NCI-H2171 treated with DMSO at 0.1 percent for 48 hours (cell line): ENCODE measurements at regions not wholly inside any gene's neighbourhood (a gene's known extent, or its start where the extent isn't known, plus 50 kb on each side); places are given as distances from the start of the nearest gene placed in this dataset.
"Not testable (repeated sequence)": the region's sequence is repeated elsewhere in the genome, so short reads cannot be mapped to it uniquely, and the experiment has no call there.

Source experiments
- DNase-seq: peaks from one replicate; lab custom pipeline; 2025; lab: John Stamatoyannopoulos, UW

DNA sequence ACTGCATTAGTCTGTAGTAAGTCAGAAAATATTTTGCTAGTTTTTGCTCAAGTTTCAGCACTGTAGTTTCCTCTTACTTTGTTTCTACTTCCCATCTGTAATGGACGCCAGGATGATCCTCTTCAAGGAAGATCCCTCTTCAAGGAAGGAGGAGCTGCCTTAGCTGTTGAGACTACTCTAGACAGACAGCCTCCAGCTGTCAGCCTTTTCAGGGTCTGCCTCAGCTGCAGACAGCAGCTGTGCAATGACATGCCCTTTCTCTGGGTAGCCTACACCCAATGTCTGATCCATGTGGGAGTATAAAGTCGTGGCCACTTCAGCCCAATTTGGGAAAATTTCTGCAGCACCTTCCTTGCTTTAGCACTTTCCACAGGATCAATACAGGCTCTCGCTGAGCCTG is 281.0 kb upstream of the MAOA start:
- DNase-seq: no peak

DNA sequence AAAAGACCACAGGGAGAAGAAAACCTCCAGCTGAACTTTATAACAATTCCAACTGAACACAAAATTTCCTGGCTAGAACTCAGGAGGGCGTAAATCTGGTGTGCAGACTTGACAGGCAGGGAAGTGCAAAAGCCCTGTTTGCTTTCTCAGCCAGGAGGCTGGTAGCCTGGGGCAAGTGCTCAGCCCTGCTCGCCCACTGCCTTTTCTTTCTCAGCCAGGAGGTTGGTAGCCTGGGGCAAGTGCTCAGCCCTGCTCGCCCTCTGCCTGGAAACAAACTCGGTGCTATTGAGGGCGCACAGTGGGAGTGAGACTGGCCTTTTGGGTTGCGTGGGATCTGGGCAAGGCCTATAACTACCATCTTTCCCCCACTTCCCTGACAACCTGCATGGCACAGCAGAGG is 275.4 kb upstream of the MAOA start:
- no peak for DNase-seq

DNA sequence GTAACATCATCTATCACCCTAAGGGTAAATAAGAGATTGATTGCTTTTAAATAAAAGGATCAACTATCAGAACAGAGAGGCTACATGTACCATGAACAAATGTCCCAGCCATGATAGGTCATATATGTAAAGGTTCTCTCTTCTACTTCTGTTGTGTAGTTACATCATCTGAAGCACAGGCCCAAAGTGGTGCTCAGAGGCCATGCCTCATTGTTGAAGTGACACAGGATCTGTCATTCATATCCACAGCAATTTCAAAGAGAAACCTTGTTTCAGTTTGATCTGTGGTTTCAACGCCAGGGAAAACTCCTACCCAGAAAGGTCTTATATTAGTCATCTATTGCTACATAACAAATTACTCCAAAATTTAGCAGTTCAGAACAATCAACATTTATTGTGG is 269.2 kb upstream of the MAOA start:
- DNase-seq: no peak

DNA sequence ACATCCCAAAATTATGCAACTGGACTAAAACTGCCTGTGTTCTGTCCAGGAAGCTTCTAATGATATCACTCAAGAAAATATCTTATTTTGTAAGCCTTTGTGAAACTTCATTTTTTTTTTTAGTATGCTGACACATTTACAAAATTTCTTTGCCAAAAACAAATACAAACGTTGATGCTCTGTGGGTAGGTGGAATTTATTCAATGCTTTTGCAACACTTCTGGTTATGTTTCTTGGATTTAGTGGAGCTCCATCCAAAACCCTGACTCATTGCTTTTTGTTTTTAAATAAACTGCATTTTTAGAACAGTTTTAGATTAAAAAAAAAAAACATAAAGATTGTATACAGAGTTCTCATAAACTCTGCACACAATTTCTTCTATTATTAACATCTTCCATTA is 250.9 kb upstream of the MAOA start:
- DNase-seq: no peak

DNA sequence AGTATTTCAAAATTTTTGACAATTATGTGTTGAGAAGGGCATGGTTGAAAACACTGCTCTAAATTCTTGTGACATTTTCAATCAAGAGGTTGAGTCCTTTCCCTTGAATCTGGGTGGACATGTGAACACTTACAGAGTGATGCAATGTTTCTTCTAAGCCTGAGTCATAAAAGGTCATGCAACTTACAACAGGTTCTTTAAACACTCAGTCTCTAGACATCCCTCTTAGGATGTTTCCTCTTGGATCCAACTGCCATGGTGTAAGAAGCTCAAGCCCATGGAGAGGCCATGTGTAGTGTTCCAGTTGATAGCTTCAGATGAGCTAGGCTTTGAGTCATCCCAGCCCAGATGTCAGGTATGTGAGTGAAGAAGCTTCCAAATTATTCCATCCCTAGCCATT is 232.2 kb upstream of the MAOA start:
- no peak for DNase-seq

DNA sequence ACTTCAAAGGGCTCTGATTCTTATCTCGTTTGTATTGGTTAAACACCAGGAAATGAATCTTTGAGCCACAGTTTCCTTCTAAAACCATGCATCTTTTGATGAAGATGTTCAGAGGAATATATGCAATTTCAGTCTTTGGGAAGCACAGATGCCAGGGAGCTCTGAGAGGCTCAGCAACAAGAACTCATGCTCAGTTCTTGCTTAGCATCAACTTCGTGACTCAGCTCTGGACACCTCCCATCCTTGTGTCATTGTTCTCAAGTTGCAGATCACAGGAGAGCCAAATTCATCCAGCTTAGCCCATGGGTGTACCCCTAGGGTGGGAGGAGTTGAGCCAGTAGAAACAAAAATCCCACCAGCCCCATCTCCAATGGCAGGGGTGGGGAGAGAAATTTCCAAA is 219.6 kb upstream of the MAOA start:
- no peak for DNase-seq

DNA sequence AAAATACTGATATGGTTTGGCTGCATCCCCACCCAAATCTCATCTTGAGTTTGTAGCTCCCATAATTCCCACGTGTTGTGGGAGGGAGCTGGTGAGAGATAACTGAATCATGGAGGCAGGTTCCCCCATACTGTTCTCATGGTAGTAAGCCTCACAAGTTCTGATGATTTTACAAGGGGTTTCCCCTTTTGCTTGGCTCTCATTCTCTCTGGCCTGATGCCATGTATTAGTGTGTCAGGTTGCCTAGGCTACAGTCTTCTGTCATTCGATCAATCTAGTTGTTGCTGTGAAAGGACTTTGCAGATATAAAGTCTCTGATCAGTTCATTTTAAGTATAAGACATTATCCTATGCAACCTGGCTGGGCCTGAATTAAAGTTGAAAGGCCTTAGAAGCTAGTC is 209.3 kb upstream of the MAOA start:
- no peak for DNase-seq

DNA sequence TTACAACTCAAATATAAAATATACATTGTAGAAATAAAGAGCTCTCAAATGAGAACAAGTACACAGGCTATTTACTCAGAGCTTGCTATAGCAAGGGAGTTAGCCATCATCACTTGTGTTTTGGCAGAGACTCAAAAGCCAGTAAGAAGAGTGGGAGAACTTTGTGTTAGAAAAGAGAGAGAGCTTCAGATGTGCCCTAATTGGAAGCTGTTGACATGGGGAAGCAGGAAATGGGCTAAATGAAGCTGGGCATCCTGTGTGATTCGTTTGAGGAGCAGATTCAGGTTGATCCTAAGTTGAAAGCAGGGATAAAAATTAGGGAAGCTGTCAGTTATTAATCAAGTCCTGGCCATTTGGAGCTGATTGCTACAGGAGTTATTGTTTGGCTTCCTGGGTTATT is 207.4 kb upstream of the MAOA start:
- DNase-seq: no peak

DNA sequence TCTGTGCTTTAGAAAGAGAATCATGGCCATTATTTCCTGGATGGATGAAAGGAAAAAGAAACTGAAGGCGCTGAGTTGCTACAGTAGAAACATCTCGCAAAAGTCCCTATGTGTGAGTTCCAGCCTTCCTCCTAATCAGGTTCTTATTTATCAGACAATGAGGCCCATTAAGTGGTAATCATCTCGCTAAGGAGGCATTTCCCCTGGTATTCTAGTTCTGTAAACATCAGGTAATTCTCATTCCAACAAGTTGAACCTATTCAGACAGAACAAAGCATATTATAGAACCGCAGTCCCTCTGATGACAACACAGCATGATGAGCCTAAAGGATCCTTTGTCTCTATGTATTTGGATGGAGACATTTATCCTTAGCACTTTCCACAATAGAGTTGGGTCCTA is 205.7 kb upstream of the MAOA start:
- no peak for DNase-seq

DNA sequence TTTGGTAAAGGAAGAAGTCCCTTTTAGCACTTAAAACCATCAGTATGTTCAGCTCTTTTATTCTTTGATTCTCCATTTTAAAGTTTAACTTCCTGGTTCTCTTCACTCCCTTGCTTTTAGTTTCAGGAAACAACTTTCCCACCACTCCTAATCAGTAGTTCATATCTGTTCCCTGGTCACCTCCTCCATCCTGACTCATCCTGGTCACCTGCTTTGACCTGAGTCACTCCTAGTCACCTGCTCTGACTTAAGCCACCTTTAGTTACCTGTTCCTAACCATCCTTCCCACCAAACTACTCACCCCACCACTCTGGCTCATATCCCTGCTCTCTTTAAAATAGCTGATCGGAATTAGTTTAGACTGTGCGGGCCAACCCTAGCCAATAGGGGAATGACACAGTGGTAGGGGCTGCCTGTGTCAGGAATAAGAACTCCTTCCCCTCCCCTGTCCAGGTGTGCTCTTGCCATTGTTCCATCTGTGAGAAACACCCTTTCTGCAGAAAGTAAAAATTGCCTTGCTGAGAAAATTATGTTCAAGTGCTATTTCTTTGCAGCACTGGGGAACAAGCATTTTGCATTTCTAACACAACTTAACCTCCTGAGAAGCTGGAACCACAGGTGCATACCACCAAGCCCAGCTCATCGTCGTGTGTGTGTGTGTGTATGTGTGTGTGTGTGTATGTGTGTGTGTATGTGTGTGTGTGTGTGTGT is 204.0 kb upstream of the MAOA start:
- DNase-seq: not testable (repeated sequence)

DNA sequence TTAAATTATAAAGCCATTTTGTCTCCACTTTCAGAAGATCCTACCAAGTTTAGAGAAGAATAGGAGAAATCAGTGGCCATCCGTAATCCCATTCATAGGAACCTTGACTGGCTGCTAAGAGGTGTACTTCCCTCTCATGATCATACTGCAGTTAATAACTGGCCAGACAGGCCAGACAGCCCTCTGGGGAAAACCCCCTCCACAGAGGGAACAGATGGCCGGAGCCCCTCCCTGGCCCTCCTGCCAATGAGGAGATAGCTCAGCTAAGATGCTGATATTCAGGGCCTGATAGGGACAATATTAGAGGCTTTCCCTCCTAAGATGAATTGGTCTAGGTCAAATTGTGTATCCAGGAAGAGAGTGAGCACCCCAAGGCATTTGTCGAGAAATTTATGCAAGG is 200.0 kb upstream of the MAOA start:
- no peak for DNase-seq

DNA sequence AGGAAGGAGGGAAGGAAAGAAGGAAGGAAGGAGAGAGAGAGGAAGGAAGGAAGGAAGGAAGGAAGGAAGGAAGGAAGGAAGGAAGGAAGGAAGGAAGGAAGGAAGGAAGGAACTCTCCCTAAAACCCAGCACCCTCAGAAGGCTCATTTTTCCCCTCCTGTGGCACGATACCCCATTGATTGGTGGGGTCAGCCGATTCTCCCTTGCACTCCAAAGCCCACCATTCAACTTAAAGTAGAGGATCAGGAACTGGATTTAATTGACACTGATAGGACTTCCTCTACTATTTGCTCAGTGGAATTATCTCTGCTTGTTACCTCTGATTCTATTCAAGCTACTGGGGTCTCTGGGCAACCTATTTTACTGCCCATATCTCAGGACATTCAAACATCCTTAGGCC is 199.2 kb upstream of the MAOA start:
- no peak for DNase-seq

DNA sequence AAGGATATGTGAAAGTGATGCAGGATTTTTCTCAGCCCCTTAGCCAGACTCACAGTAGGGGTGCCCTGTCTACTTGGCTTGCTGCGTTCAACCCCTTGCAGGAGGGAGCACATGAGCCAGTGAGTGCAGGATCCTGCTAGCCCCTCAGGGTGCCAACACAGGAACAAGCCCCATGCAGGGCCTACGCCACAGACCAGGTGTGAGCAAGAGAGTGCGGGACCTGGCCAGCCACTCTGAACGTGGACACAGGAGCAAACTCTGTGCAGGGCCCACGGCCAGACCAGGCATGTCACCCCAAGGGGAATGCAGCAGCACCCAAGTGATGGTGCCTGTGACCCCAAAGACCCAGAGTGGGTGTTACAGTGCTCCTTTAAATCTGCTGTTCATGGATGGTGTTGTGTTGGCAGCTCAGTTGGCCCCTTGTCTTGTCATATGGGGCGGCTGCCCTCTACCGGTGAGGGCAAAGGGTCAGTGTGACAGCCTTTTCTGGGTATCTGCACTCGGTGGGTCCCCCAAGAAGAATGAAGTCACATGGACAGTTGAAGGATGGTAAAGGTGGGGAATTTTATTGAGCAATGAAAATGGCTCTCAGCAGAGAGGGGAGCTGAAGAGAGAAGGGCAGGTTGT is 188.4 kb upstream of the MAOA start:
- DNase-seq: no peak

DNA sequence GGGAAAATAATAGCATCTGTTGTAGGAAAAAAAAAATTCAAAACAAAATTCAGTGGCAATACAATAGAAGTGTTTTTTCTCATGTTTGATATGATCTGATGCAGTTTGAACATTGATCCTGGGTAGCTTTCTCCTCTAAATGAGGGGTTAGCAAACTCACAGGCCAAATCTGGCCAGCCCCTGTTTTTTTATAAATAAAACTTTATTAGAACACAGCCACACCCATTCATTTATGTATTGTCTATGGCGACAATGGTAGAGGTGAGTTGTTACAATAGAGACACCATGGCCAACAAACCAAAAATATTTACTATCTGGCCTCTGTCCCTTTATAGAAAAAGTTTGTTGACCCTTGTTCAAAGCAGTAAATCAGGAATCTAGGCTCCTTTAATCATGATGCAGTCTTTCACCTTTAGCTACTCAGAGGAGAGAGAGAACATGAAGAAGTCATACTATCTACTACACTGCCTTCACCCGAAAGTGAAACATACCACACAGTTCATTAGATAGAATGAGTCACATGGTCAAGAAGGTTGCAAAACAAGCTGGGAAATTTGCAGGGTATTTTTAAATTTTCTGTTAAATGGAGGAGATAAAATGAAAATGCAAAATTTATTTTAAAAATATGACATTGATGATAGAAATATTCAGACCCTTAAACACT is 186.6 kb upstream of the MAOA start:
- DNase-seq: no peak

DNA sequence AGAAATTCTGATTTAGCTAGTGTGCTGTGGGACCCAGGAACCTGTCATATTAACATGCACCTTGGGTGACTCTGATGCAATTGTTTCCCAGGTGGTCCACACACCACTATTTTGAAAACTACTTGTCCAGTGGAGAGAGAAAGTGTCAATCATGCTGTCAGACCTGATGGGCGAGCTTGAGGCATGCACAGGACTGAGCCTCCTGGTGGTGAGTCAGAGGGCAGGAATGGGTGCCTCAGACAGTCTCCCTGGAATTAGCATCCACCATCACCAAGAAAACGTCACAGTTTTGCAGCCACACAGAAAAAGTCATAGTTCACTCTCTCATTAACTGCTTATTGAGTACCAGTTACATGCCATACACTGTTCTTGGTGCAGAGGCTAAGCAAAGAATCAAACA is 181.8 kb upstream of the MAOA start:
- DNase-seq: no peak

DNA sequence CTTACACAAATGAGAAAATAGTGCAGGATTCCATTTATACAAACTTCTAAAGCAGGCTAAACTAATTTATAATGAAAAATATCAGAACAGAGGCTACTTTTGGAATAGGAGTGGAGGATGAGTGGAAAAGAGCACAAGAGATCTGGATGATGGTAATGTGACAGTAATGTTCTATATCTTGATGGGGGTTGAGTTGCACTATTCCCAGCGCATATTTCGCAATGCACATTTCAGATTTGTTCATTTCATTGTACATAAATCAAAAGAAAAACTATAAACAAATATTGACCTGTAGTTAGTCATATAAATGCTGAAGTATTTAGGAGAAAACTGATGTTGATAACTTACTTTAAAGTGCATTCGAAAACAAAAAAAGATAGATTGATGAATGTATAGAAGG is 177.0 kb upstream of the MAOA start:
- no peak for DNase-seq

DNA sequence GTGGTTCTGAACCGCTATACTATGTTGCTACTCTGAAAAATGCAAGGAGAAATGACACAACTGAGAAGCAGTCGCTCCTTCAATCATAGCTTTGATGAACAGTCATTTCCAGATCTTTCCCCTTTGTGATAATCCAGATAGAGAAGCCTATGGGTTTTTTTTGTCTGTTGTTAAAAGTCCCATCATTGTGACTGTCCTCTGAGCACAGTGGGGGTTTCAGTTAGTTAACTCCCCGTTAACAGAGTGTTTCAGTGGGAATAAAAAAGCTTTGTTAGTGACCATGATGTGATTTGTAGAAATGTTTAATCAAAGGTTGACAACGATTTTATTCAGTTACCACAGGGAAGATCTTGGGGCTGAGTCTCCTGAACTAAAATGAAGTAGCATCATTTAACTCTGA is 176.2 kb upstream of the MAOA start:
- DNase-seq: no peak

DNA sequence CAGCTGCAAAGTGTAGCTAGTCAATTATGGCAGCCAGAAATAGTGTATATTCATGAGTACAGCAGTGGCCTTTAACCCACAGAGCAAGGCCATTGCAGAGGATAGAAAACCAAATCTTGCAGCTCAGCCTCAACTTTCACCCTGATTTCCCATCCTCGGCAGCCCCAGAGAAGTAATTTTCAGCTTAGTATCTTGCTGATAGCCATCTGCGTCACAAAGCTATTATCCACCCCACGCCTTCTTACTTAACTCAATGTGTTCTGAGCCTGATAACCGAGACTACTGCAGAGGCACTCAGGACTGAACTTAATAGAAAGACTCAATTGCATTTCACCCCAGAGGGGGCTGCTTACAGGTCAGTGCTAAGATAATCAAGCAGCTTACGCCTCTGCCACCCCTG is 174.5 kb upstream of the MAOA start:
- no peak for DNase-seq

DNA sequence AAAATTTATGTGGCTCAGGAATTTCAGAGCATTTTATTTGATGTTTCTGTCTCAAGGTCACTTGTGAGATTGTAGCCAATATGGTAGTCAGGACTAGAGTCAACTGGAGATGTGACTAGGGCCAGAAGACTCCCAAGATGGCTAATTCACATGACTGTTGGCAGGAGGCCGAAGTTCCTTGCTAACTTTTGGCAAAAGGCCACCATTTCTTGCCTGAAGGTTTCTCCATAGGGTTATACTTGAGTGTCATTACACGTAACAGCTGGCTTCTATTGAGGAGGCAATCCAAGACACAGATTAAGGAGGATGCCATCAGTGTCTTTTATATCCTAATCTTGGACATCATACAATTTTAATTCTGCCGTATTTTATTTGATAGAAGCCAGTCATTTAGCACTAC is 162.3 kb upstream of the MAOA start:
- DNase-seq: peak; percentile 0

DNA sequence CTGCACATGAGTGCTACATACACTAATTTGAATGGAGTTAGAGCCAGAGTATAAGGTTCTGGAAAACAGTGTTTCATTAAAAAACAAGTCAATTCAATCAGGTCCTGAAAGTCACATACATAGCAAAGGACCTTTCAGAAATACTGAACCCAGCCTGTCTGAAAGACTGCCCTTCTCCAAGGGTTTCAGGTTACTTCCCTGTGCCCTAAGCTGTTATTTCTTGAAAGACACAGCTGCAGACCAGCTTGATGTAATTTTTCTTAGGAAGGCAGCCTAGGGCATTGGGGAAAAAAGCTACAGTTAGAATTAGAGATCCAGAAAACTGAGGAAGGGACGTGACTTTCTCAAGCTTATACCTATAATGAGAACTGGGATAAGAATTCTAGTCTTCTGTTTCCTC is 155.9 kb upstream of the MAOA start:
- no peak for DNase-seq

DNA sequence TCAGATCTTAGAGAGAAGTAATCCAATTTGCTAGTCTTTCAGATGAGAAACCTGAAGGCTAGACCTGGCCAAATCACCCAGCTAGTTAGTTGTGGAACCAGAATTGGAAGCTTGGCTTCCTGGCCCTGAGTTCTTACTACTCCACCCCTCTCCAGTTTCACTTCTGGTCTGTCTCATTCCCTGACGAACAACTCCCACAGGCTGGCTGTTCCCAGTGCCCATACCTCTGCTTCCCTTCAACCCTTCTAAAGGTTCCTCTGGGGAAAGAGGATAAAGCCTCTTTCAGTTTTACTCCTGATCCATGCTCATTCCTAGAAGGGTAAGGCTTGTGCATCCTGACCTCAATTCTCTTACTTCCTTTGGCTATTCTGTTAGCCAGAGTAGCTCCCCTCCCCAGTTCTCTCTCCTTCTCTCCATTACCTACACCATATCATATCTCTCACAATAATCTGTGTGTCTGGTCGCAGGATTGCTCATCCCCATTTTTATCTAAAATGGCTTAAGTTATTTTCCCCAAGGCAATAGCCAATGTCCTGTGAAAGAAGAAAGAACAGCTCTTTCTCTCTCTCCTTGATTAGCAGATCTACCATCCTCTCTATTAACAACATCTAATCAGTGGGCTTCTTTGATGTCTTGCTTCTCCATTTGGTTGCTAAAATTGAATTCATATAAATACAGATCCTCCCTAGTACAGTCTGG is 155.0 kb upstream of the MAOA start:
- no peak for DNase-seq

DNA sequence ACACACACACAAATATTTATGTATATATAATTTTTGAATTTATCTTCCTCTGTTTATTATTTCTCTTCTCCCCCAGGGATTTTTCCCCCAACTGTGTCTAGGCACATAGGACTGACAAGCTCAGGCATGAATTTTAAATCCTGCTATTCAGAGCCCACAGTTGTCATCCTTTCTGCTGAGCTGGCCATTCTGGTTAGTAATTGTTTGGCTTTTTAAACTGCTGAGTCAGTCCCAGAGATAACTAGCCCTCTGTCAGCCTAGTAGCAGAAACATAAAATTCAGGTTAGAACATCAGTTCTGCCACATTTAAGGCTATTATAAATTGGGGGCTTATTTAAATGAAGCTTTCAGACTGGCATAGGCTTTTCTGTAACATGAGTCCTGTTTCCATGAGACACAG is 151.7 kb upstream of the MAOA start:
- DNase-seq: no peak

DNA sequence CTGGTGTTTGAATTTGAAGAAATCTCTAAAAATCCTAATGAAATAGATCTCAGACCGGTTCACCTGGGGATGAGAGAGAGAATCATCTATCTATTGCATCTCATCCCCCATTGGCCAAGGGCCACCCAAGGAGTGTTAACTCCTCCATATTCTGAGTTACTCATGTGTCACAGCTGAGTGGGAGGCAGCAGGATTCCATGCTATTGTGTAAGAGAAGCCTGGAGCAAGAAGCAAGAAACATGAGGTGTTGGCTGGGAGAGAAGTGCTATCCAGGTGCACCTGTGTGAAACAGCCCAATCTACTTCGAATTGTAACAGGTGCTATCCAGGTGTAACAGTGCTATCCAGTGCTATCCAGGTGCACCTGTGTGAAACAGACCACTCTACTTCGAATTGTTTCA is 150.3 kb upstream of the MAOA start:
- DNase-seq: no peak
